Umbilical cord (tissue), 1 donor: ENCODE measurements at regions not wholly inside any gene's neighbourhood (a gene's known extent, or its start where the extent isn't known, plus 50 kb on each side); places are given as distances from the start of the nearest gene placed in this dataset.

ENCODE experiments used
- DNase-seq: peaks from one replicate; pipeline ENCODE4 v3.0.0-alpha.2; 2015; ENCODE audit warnings: low spot score

- DNase-seq: no peak
Measured at GRCh38 chr16:85323230-85323960, 211.1 kb upstream of the CIBAR2 start.

GRCh38 chr16:85323961-85324253, 211.6 kb upstream of the CIBAR2 start:
- no peak for DNase-seq

GRCh38 chr16:85324488-85324887, 212.2 kb upstream of the CIBAR2 start:
- DNase-seq: no peak

GRCh38 chr16:85326113-85326793, 214.0 kb upstream of the CIBAR2 start:
- DNase-seq: no peak

GRCh38 chr16:85326794-85327181, 214.5 kb upstream of the CIBAR2 start:
- no peak for DNase-seq

- DNase-seq: peak; percentile 82
Measured at GRCh38 chr16:85327731-85328675, 215.7 kb upstream of the CIBAR2 start.

- DNase-seq: no peak
Measured at GRCh38 chr16:85328676-85329058, 216.4 kb upstream of the CIBAR2 start.

- no peak for DNase-seq
Measured at GRCh38 chr16:85329059-85329812, 217.0 kb upstream of the CIBAR2 start.

GRCh38 chr16:85330006-85330693, 217.9 kb upstream of the CIBAR2 start:
- DNase-seq: no peak

GRCh38 chr16:85330694-85331188, 218.5 kb upstream of the CIBAR2 start:
- peak; percentile 86 for DNase-seq

GRCh38 chr16:85331688-85332087, 219.4 kb upstream of the CIBAR2 start:
- no peak for DNase-seq

GRCh38 chr16:85332175-85332574, 219.9 kb upstream of the CIBAR2 start:
- no peak for DNase-seq

- DNase-seq: no peak
Measured at GRCh38 chr16:85333337-85333736, 221.1 kb upstream of the CIBAR2 start.

- DNase-seq: no peak
Measured at GRCh38 chr16:85333744-85334640, 221.7 kb upstream of the CIBAR2 start.

GRCh38 chr16:85334718-85335583, 222.7 kb upstream of the CIBAR2 start:
- DNase-seq: no peak

- peak; percentile 55 for DNase-seq
Measured at GRCh38 chr16:85335584-85336491, 223.6 kb upstream of the CIBAR2 start.

GRCh38 chr16:85337910-85338637, 225.8 kb upstream of the CIBAR2 start:
- DNase-seq: no peak
